ENCODE measurements at regions not wholly inside any gene's neighbourhood (a gene's known extent, or its start where the extent isn't known, plus 50 kb on each side); places are given as distances from the start of the nearest gene placed in this dataset.

DNA sequence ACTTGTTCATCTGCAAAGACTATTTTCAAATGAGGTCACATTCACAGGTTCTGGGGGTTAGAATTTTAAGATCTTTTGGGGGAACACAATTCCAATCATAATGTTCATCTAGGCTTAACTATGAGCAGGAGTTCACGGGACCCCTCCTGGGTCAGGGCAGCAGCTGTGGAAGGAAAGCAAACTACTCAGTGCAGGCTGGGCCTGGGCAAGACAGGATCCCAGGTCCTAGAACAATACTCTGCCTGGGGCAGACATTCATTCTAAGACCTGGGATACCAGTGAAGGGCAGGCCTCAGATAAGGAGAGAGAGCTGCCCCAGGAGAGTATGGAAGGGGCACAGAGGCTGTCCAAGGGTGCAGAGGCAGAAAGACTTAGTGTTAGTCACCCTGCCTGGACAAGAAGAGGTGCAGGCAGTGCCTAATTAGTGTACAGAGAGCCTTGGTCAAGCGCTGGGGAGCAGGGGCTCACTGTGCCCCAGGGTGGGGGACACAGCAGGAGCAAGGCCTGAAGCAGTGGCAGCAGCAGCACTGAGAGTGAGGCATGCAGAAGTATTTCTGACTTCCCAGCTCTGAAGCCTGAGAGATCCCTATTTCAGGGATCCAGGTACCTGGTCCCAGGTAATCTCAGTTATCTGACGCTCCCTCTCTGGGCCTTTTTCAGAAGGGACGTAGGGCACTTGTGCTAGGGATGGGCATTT lies 123.0 kb upstream of the MAMLD1 start:
- TF ChIP-seq, protein P1, sequence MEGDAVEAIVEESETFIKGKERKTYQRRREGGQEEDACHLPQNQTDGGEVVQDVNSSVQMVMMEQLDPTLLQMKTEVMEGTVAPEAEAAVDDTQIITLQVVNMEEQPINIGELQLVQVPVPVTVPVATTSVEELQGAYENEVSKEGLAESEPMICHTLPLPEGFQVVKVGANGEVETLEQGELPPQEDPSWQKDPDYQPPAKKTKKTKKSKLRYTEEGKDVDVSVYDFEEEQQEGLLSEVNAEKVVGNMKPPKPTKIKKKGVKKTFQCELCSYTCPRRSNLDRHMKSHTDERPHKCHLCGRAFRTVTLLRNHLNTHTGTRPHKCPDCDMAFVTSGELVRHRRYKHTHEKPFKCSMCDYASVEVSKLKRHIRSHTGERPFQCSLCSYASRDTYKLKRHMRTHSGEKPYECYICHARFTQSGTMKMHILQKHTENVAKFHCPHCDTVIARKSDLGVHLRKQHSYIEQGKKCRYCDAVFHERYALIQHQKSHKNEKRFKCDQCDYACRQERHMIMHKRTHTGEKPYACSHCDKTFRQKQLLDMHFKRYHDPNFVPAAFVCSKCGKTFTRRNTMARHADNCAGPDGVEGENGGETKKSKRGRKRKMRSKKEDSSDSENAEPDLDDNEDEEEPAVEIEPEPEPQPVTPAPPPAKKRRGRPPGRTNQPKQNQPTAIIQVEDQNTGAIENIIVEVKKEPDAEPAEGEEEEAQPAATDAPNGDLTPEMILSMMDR (IDR thresholded peaks at IDR 0.05): no peak
- no peak for TF ChIP-seq POLR2A (IDR thresholded peaks at IDR 0.05)
